HG02885 (cell line): ENCODE measurements at regions not wholly inside any gene's neighbourhood (a gene's known extent, or its start where the extent isn't known, plus 50 kb on each side); places are given as distances from the start of the nearest gene placed in this dataset.

Source experiments
- ATAC-seq: cut with Tn5 transposase; IDR thresholded peaks from one replicate; pipeline ENCODE4 v1.9.1; 2021; ENCODE audit warnings: mild to moderate bottlenecking; ENCODE audit not compliant: unreplicated experiment, poor library complexity

DNA sequence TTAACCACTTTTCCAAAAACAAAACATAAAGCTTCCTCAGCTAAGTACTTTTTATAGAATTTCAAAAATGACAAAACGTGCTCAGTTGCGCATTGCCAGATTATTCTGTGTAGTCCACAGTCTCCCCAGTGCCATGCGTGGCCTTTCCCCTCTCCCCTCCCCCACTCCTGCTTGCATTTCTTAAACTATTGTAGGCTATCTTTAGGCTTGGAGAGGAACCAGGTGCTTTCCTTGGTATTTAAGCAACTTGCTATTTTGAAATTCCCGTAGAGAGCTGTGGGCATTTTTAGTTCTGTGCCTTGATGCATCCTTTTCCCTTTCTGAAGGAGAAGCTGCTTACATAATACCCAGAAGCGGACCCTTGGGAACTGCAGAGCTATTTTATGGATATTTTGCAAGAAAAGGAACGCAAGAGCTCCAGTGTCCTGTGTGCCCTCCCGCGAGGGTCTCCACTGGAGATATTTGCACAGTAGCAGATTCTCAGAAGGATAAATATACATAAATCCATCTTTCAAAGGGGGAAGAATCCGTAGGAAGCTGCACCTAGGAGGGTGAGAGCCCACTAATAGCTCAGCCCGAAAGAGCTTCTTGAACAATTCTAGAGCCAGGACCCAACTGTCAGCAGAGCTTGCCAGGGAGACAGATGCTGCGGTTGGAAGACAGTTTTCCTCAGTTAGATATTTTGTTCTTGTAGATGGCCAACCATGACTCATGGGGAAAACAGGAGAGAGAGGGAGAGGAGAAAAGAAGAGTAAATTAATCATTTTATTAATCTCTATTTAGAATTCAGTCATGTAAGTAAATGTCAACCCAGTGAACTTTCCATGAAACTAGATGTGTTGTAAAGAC lies 1298.3 kb upstream of the WWC1 start:
- no peak for ATAC-seq

GRCh38 chr5:166994226-166994625 lies 1297.2 kb upstream of the WWC1 start:
- ATAC-seq, result no peak

DNA sequence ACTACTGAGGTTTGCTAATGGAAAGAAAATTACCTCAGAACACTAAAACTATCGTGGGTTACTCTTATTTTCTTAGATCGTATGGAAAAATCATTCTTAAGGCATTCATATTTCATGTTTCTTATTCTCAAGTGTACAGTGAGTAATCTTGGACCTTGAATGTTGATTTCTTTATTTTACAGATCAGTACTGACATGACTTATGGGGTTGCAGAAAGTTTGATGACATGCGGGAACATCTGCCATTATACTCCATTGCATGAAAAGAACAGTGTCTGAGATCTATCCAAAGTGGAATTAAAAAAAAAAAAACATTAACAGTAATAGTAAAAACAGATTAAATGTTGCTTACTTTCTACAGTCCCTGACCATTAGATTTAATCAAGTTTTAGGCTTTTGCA lies 1290.2 kb upstream of the WWC1 start:
- ATAC-seq, result no peak

- no peak for ATAC-seq
These were observed 1282.7 kb upstream of the WWC1 start for GRCh38 chr5:167008705-167009104.

- ATAC-seq, result no peak
These were observed 1280.2 kb upstream of the WWC1 start for GRCh38 chr5:167011196-167011595.

DNA sequence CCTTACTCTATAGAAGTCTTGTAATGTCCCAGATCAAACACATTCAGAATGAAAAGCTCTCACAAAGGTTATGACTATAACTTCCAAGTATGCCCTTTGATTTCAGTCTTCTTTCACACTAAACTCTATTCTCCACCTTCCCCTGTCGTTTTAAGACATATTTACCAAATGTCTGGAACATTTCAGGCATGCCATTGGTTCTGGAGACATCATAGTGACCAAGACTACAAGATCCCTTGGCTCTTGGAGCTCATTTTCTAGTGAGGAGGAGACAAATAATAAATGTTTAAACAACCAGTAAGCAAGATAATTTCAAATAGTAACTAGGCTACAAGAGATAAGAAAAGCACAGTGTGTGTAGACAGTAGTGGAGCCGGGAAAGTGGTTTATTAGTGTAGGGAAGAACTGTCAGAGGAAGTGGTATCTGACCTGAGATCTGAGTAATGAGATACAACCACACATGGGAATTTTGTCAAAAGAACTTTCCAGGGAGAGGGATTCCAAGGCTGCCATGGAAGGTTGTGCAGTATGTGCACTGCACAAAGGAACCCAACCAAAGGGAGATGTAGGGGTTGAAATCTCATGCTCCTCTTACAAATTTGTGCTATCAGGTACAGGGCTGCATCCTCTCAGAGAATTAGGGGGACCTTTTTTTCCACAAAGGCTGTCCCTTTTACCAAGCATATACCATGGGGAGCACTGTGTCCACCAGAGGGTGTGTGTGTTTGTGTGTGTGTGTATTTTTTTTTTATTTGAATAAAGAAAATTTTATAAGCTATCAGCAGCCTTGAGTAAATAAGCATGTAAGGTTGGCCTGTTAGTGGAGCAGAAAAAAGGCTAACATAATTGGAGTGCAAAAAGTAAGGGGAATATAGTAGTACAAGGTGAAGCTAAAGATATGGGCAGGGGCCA lies 1279.1 kb upstream of the WWC1 start:
- no peak for ATAC-seq

DNA sequence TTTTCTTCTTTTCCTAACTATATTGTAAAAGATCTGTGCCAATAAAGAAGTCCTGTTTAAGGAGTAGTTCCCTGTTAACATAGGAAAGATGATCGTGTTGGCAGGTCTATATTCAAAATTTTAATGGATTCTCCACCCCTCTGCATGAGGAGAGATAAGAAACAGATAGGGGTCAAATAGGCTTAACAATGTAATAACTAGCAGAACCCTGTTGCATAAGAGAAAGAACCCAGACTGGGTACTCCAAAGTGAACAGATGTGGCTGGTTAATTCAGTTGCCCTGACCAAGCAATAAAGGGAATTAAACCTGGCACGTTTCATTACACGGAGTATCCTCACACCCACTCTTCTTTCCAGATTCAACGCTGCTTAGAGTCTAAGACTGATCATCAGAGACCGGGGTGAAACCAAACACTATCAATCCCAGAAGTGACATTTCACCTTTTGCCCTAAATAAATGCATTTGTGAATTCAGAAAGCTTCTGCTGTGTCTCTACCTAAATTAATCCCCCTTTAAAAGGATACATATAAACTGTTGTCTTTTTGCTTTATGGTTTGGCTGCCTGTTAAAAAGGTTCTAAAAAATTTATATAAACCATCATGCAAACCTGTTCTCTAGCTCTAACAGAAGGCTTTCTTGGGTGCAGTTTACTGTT lies 1276.9 kb upstream of the WWC1 start:
- no peak for ATAC-seq

DNA sequence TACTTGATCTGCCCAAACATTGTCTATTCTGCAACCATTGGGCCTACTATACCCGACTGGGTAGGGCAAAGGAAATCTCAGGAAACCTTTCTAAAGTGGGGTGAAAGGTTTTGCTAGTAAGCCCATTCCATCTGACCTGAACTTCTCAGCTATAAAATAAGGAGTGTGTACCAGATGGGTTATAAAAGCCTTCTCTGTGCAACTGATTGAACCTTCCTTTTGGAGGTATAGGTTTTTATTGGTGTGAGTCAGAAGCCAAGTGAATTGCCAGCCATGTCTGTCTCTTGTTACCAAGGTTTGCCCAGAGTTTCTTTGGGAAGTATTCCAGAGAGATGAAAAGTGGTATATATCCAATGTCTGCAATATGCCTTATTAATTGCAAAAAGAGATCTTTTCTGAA lies 1271.0 kb upstream of the WWC1 start:
- ATAC-seq, result no peak

DNA sequence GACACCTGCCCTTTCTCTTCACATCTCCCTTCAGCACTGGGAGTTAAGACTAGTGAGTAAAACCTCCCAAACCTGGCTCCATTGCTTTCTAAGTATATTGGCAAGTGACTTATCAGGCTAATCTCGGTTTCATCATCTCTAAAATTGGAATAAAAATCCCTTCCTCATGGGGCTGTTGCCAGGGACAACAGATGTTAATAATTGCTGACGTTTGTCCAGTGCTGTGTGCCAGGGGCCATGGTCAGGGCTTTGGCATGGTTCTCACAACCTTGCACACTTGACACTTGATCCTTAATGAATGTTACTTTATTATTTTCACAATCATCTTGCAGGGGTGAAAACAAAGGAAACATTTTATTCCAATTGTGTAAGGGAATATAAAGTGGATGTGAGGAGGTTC lies 1262.0 kb upstream of the WWC1 start:
- no peak for ATAC-seq

- ATAC-seq, result no peak
These were observed 1260.8 kb upstream of the WWC1 start for GRCh38 chr5:167030500-167031120.

DNA sequence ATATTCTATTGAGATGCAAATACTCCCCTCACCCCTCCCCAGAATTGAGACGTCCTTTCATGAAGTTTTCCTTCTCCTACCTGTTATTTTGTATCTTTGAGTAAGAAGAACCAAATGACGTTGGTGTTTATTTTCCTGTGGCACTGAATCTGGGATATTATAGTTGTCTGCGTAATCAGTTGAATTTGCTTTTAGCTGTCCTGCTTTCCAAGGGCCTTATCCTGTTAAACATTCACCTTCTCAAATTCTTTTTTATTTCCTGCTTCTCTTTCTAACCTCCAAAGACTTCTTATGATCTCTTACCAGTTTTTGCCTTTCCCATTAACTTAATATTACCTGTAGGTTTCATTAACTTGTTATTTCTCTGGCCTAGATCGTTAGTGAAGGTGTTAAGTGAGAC lies 1254.9 kb upstream of the WWC1 start:
- no peak for ATAC-seq

- peak; percentile 87 for ATAC-seq
These were observed 1242.3 kb upstream of the WWC1 start for GRCh38 chr5:167049043-167049663.

DNA sequence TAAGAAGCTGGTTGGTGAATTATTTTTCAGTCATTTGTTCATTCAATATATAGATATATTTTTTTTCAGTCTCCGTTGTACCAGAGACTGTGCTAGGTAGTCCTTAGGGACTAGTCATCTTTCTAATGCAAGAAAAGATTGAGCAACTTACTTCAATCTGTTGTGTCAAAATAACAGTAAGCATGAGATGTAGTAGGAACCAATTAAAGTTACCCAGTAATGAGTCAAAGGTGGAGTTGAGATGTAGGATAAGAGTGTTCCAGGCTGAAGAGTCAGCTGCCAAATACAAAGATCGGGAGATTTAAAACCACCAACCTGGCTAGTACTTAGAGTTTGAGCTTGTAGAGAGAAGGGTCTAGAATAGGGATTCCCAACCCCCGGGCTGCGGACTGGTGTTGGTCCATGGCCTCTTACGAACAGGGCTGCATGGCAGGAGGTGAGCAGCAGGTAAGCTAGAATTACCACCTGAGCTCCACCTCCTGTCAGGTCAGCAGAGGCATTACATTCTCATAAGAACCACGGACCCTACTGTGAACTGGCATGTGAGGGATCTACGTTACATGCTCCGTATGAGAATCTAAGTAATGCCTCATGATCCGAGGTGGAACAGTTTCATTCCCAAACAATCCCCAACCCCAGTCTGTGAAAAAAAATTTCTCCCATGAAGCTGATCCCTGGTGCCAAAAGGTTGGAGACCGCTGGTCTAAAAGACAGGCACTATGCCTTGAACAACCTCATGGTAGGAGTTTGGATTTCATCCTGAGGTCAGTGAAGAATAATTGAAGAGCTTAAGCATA lies 1241.5 kb upstream of the WWC1 start:
- no peak for ATAC-seq

GRCh38 chr5:167050568-167051401 lies 1240.7 kb upstream of the WWC1 start:
- ATAC-seq, result no peak

DNA sequence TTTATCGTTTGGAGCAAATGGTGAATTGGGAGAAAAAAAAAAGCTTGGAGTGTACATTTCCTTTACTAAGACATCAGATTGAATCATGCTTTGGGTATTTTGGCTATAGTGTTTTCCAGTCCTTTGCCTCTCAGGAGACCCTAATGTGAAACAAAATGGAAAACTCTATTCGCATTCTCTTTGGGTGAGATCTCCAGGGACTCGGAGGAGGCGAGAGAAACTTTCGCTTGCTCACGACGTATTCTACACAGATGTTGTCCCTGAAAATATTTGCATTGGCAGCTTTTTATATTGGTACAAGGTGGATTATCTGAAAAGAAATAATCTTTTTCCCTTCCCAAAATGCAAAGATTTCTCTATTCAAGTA lies 1240.1 kb upstream of the WWC1 start:
- no peak for ATAC-seq

- ATAC-seq, result no peak
These were observed 1238.7 kb upstream of the WWC1 start for GRCh38 chr5:167052791-167053190.

GRCh38 chr5:167057665-167058064 lies 1233.8 kb upstream of the WWC1 start:
- no peak for ATAC-seq

DNA sequence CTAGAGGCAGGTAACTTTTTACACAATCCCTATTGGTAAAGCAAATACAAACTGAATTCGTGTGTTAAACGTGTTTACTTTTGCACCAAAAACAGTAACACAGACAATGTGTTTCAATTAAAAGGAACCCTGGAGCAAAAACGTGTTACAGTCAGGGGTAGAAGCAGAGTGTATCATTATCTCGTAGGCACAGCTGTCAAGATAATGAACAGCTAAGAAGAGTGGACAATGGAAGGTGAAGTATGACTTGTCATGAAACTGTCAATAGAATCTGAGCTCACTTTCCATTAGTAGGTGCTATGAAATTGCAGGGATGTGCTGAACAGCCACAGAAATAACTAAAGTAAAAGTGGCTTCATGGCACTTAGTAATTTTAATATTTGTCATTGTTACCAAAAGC lies 1229.8 kb upstream of the WWC1 start:
- no peak for ATAC-seq
